Activated naive CD4-positive, alpha-beta T cell treated with anti-CD3 and anti-CD28 coated beads for 36 hours (primary cell): ENCODE measurements at regions not wholly inside any gene's neighbourhood (a gene's known extent, or its start where the extent isn't known, plus 50 kb on each side); places are given as distances from the start of the nearest gene placed in this dataset.

Experiments
- CTCF ChIA-PET: fragments of 350-600 bp; sonication (Branson Sonifier 250); formaldehyde crosslinking; loops from one replicate; lab custom pipeline; 2021; ENCODE audit warnings: antibody characterized with exemption; lab: Charles Lee
- DNase-seq: peaks from one replicate; pipeline ENCODE4 v3.0.0-alpha.2; 2020
- H3K27ac Mint-ChIP-seq: one replicate; pipeline ENCODE4 v1.8.0; 2021; ENCODE audit warnings: mild to moderate bottlenecking, mixed read lengths
- H3K27me3 Mint-ChIP-seq: one replicate; pipeline ENCODE4 v1.8.0; 2021; ENCODE audit warnings: low read depth, mixed read lengths
- H3K36me3 Mint-ChIP-seq: one replicate; pipeline ENCODE4 v1.8.0; 2021; ENCODE audit warnings: low read depth, mixed read lengths
- H3K4me1 Mint-ChIP-seq: one replicate; pipeline ENCODE4 v1.8.0; 2021; ENCODE audit warnings: low read depth, mixed read lengths
- H3K4me3 Mint-ChIP-seq: one replicate; pipeline ENCODE4 v1.8.0; 2021; ENCODE audit warnings: mild to moderate bottlenecking, moderate library complexity, mixed read lengths
- H3K9me3 Mint-ChIP-seq: one replicate; pipeline ENCODE4 v1.8.0; 2021; ENCODE audit warnings: mixed read lengths
- intact Hi-C: fragments of 100-400 bp; cut with micrococcal nuclease; formaldehyde crosslinking; loops from one replicate; pipeline ENCODE4 v1.15.1; 2023

GRCh38 chr13:78832461-78832860 is 173.5 kb upstream of the OBI1 start:
- Mint-ChIP-seq H3K27ac (no peak overlapping the region), H3K4me3 (no peak overlapping the region), H3K27me3 (peaks cover 20% of the 10 kb centered on the region), H3K9me3 (no peaks in the 10 kb centered on the region), H3K4me1 (no peaks in the 10 kb centered on the region), H3K36me3 (no peaks in the 10 kb centered on the region)
- CTCF ChIA-PET, result no interaction called here
- DNase-seq, result no peak
- intact Hi-C loops, result no loop called here

- no peak overlapping the region for H3K27ac Mint-ChIP-seq
- no peaks in the 10 kb centered on the region for H3K9me3 Mint-ChIP-seq
- H3K4me1 Mint-ChIP-seq, result no peaks in the 10 kb centered on the region
- CTCF ChIA-PET, result no interaction called here
- H3K27me3 Mint-ChIP-seq, result peaks cover 20% of the 10 kb centered on the region
- DNase-seq, result no peak
- H3K4me3 Mint-ChIP-seq, result no peak overlapping the region
- no peaks in the 10 kb centered on the region for H3K36me3 Mint-ChIP-seq
- intact Hi-C loops, result no loop called here
These were observed 171.6 kb upstream of the OBI1 start for GRCh38 chr13:78830508-78830907.

GRCh38 chr13:78829821-78830220 is 170.9 kb upstream of the OBI1 start:
- no peaks in the 10 kb centered on the region for H3K4me1 Mint-ChIP-seq
- H3K4me3 Mint-ChIP-seq, result no peak overlapping the region
- no peak overlapping the region for H3K27ac Mint-ChIP-seq
- no peaks in the 10 kb centered on the region for H3K36me3 Mint-ChIP-seq
- CTCF ChIA-PET, result no interaction called here
- intact Hi-C loops, result no loop called here
- peaks cover 20% of the 10 kb centered on the region for H3K27me3 Mint-ChIP-seq
- DNase-seq, result no peak
- H3K9me3 Mint-ChIP-seq, result no peaks in the 10 kb centered on the region

- no peak for DNase-seq
- Mint-ChIP-seq H3K27ac (no peak overlapping the region), H3K4me1 (no peaks in the 10 kb centered on the region), H3K27me3 (peaks cover 22% of the 10 kb centered on the region), H3K9me3 (no peaks in the 10 kb centered on the region), H3K4me3 (no peak overlapping the region), H3K36me3 (no peaks in the 10 kb centered on the region)
- CTCF ChIA-PET, result no interaction called here
- intact Hi-C loops, result no loop called here
These were observed 168.5 kb upstream of the OBI1 start for GRCh38 chr13:78827471-78827870.

GRCh38 chr13:78826936-78827335 is 168.0 kb upstream of the OBI1 start:
- Mint-ChIP-seq H3K27me3 (peaks cover 20% of the 10 kb centered on the region), H3K27ac (no peak overlapping the region), H3K9me3 (no peaks in the 10 kb centered on the region), H3K4me3 (no peak overlapping the region), H3K36me3 (no peaks in the 10 kb centered on the region), H3K4me1 (no peaks in the 10 kb centered on the region)
- CTCF ChIA-PET, result no interaction called here
- no peak for DNase-seq
- intact Hi-C loops, result no loop called here

GRCh38 chr13:78826312-78826711 is 167.4 kb upstream of the OBI1 start:
- H3K27me3 Mint-ChIP-seq, result peaks cover 20% of the 10 kb centered on the region
- no peaks in the 10 kb centered on the region for H3K9me3 Mint-ChIP-seq
- no peak for DNase-seq
- H3K4me3 Mint-ChIP-seq, result no peak overlapping the region
- no peaks in the 10 kb centered on the region for H3K36me3 Mint-ChIP-seq
- H3K4me1 Mint-ChIP-seq, result no peaks in the 10 kb centered on the region
- CTCF ChIA-PET, result no interaction called here
- intact Hi-C loops, result no loop called here
- no peak overlapping the region for H3K27ac Mint-ChIP-seq

- H3K4me3 Mint-ChIP-seq, result no peak overlapping the region
- no peaks in the 10 kb centered on the region for H3K36me3 Mint-ChIP-seq
- CTCF ChIA-PET, result no interaction called here
- no peaks in the 10 kb centered on the region for H3K9me3 Mint-ChIP-seq
- peaks cover 4% of the 10 kb centered on the region for H3K27me3 Mint-ChIP-seq
- H3K27ac Mint-ChIP-seq, result no peak overlapping the region
- DNase-seq, result no peak
- intact Hi-C loops, result no loop called here
- no peaks in the 10 kb centered on the region for H3K4me1 Mint-ChIP-seq
These were observed 161.6 kb upstream of the OBI1 start for GRCh38 chr13:78820541-78820940.

GRCh38 chr13:78816592-78816991 is 157.6 kb upstream of the OBI1 start:
- no peaks in the 10 kb centered on the region for H3K4me1 Mint-ChIP-seq
- H3K27me3 Mint-ChIP-seq, result peaks cover 4% of the 10 kb centered on the region
- no peaks in the 10 kb centered on the region for H3K36me3 Mint-ChIP-seq
- no peak for DNase-seq
- H3K27ac Mint-ChIP-seq, result no peak overlapping the region
- H3K4me3 Mint-ChIP-seq, result no peak overlapping the region
- intact Hi-C loops, result no loop called here
- CTCF ChIA-PET, result interaction anchor here (0.9 kb wide), 1 partner anchor 10 kb away, joined by 3 read pairs; no protein-coding TSS in a partner anchor
- no peaks in the 10 kb centered on the region for H3K9me3 Mint-ChIP-seq

- intact Hi-C loops, result no loop called here
- no peak for DNase-seq
- Mint-ChIP-seq H3K27ac (no peak overlapping the region), H3K36me3 (no peaks in the 10 kb centered on the region), H3K4me1 (no peaks in the 10 kb centered on the region), H3K4me3 (no peak overlapping the region), H3K27me3 (peaks cover 6% of the 10 kb centered on the region), H3K9me3 (no peaks in the 10 kb centered on the region)
- CTCF ChIA-PET, result no interaction called here
These were observed 157.2 kb upstream of the OBI1 start for GRCh38 chr13:78816154-78816553.

GRCh38 chr13:78806457-78806856 is 147.5 kb upstream of the OBI1 start:
- H3K27me3 Mint-ChIP-seq, result peaks cover 10% of the 10 kb centered on the region
- no peak for DNase-seq
- H3K9me3 Mint-ChIP-seq, result no peaks in the 10 kb centered on the region
- H3K36me3 Mint-ChIP-seq, result no peaks in the 10 kb centered on the region
- no peak overlapping the region for H3K27ac Mint-ChIP-seq
- CTCF ChIA-PET, result interaction anchor here (1.0 kb wide), 1 partner anchor 11 kb away, joined by 3 read pairs; no protein-coding TSS in a partner anchor
- no peaks in the 10 kb centered on the region for H3K4me1 Mint-ChIP-seq
- intact Hi-C loops, result no loop called here
- no peak overlapping the region for H3K4me3 Mint-ChIP-seq

- CTCF ChIA-PET, result no interaction called here
- Mint-ChIP-seq H3K27ac (no peak overlapping the region), H3K4me3 (no peak overlapping the region), H3K36me3 (no peaks in the 10 kb centered on the region), H3K27me3 (peaks cover 8% of the 10 kb centered on the region), H3K4me1 (no peaks in the 10 kb centered on the region), H3K9me3 (no peaks in the 10 kb centered on the region)
- DNase-seq, result no peak
- intact Hi-C loops, result no loop called here
These were observed 144.0 kb upstream of the OBI1 start for GRCh38 chr13:78802912-78803311.

- H3K4me1 Mint-ChIP-seq, result no peaks in the 10 kb centered on the region
- no peaks in the 10 kb centered on the region for H3K36me3 Mint-ChIP-seq
- intact Hi-C loops, result no loop called here
- CTCF ChIA-PET, result no interaction called here
- no peak for DNase-seq
- H3K9me3 Mint-ChIP-seq, result no peaks in the 10 kb centered on the region
- H3K27ac Mint-ChIP-seq, result no peak overlapping the region
- H3K4me3 Mint-ChIP-seq, result no peak overlapping the region
- H3K27me3 Mint-ChIP-seq, result peaks cover 16% of the 10 kb centered on the region
These were observed 128.2 kb upstream of the OBI1 start for GRCh38 chr13:78787190-78787589.

- intact Hi-C loops, result no loop called here
- no peak for DNase-seq
- H3K36me3 Mint-ChIP-seq, result no peaks in the 10 kb centered on the region
- no peak overlapping the region for H3K27ac Mint-ChIP-seq
- no peaks in the 10 kb centered on the region for H3K4me1 Mint-ChIP-seq
- H3K4me3 Mint-ChIP-seq, result no peak overlapping the region
- CTCF ChIA-PET, result no interaction called here
- peaks cover 16% of the 10 kb centered on the region for H3K27me3 Mint-ChIP-seq
- H3K9me3 Mint-ChIP-seq, result no peaks in the 10 kb centered on the region
These were observed 127.5 kb upstream of the OBI1 start for GRCh38 chr13:78786459-78786858.

- H3K9me3 Mint-ChIP-seq, result no peaks in the 10 kb centered on the region
- no peaks in the 10 kb centered on the region for H3K4me1 Mint-ChIP-seq
- no peak overlapping the region for H3K27ac Mint-ChIP-seq
- H3K27me3 Mint-ChIP-seq, result peaks cover 22% of the 10 kb centered on the region
- intact Hi-C loops, result no loop called here
- DNase-seq, result no peak
- CTCF ChIA-PET, result no interaction called here
- no peaks in the 10 kb centered on the region for H3K36me3 Mint-ChIP-seq
- H3K4me3 Mint-ChIP-seq, result no peak overlapping the region
These were observed 126.8 kb upstream of the OBI1 start for GRCh38 chr13:78785764-78786163.
